ENCODE measurements at regions not wholly inside any gene's neighbourhood (a gene's known extent, or its start where the extent isn't known, plus 50 kb on each side); places are given as distances from the start of the nearest gene placed in this dataset.

DNA sequence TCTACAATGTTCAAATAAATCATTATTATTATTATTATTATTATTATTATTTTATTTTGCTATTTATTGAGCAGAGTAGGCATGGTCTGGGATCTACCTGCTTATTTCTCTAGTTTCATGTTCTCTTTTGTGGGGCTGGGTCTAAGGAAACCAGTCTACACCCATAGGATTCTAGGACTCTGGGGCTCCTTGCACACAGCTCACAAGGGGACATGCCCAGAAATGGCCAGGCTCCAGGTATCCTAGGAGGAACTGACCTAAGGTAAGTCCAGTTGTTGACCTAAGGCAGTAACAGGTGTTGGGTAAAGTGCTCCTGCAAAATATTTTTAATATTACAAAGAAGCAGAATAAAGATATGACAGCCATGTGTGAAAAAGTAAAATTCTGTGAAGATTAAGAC is 149.6 kb upstream of the TBL1XR1 start:
- Histone ChIP-seq H3K27ac (ENCODE audit: low read length) (no peak overlapping the region), H3K4me3 (ENCODE audit: low read length) (no peak overlapping the region), H3K27me3 (ENCODE audit: low read length) (no peaks in the 10 kb centered on the region), H4K20me1 (ENCODE audit: low read length) (no peaks in the 10 kb centered on the region), H3K79me2 (ENCODE audit: low read length) (no peaks in the 10 kb centered on the region), H3K4me1 (ENCODE audit: insufficient read depth, low read length) (peaks cover 21% of the 10 kb centered on the region), H3K36me3 (ENCODE audit: low read depth, low read length) (no peaks in the 10 kb centered on the region), H3K9ac (ENCODE audit: low read length) (no peak overlapping the region), H3F3A (ENCODE audit: low read length, unreplicated experiment) (no peaks in the 10 kb centered on the region), H2AFZ (ENCODE audit: low read length) (no peak overlapping the region), H3K9me2 (replicated peaks; ENCODE audit: low read length) (no peaks in the 10 kb centered on the region), H3K9me3 (ENCODE audit: low read length) (no peaks in the 10 kb centered on the region), H3K4me2 (ENCODE audit: low read length) (no peak overlapping the region)
- intact Hi-C loops (cut with micrococcal nuclease) = no loop called here
- TF ChIP-seq EZH2 (IDR thresholded peaks at IDR 0.05; ENCODE audit: low read length, unreplicated experiment) (no peak), EZH2phosphoT487 (IDR thresholded peaks at IDR 0.05; ENCODE audit: borderline replicate concordance, low read length) (no peak)
- TF ChIP-seq, protein P1, sequence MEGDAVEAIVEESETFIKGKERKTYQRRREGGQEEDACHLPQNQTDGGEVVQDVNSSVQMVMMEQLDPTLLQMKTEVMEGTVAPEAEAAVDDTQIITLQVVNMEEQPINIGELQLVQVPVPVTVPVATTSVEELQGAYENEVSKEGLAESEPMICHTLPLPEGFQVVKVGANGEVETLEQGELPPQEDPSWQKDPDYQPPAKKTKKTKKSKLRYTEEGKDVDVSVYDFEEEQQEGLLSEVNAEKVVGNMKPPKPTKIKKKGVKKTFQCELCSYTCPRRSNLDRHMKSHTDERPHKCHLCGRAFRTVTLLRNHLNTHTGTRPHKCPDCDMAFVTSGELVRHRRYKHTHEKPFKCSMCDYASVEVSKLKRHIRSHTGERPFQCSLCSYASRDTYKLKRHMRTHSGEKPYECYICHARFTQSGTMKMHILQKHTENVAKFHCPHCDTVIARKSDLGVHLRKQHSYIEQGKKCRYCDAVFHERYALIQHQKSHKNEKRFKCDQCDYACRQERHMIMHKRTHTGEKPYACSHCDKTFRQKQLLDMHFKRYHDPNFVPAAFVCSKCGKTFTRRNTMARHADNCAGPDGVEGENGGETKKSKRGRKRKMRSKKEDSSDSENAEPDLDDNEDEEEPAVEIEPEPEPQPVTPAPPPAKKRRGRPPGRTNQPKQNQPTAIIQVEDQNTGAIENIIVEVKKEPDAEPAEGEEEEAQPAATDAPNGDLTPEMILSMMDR (conservative IDR thresholded peaks at IDR 0.05; ENCODE audit: low read depth, low read length) = no peak
- ATAC-seq (no peak), DNase-seq (no peak)
- ChIA-PET CTCF (no interaction called here), POLR2A (ENCODE audit: unreplicated experiment) (no interaction called here)
- BruUV-seq (replicated peaks) = no TSS peak

DNA sequence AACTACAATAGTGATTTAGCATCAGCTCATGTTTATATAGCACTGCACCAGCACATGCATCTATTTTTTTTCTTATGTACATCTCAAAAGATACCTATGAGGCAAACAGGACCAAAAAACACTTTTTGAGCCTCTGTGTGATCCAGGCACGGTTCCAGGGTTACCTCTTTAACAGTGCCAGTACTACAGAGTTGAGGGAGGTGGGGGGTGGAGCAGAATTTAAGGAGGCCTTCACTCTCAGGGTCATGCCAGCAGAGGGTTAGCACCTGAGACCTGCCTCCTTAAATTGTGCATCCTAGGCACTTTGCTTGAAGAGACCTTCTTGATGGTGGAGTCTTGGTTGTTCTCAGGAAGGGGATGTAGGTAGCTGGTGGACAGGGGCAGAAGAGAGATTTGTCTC is 150.3 kb upstream of the TBL1XR1 start:
- intact Hi-C loops (cut with micrococcal nuclease) = no loop called here

DNA sequence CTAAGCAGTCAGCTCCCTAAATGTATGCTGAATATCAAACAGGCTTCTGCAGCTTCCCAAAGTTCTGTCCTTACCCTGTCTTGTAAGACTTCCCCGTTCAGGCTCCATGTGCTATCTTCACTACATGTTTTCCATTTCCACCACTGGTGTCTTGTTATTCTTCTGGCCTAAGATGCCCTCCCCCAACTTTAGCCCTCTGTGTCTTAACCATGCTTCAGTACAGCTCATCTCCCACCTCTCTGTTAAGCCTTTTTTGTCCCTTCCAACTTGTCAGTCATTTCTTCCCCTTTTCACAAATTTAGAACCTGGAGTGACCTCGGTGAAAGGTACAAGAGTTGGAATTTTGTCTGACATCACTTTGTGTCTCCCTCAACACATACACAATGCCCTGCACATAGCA is 151.7 kb upstream of the TBL1XR1 start:
- Histone ChIP-seq H3K36me3 (ENCODE audit: low read depth, low read length) (no peaks in the 10 kb centered on the region), H3F3A (ENCODE audit: low read length, unreplicated experiment) (no peaks in the 10 kb centered on the region), H3K27me3 (ENCODE audit: low read length) (no peaks in the 10 kb centered on the region), H3K4me1 (ENCODE audit: insufficient read depth, low read length) (peaks cover 21% of the 10 kb centered on the region), H3K4me2 (ENCODE audit: low read length) (no peak overlapping the region), H3K4me3 (ENCODE audit: low read length) (no peak overlapping the region), H3K9ac (ENCODE audit: low read length) (no peak overlapping the region), H4K20me1 (ENCODE audit: low read length) (no peaks in the 10 kb centered on the region), H3K79me2 (ENCODE audit: low read length) (no peaks in the 10 kb centered on the region), H3K9me2 (replicated peaks; ENCODE audit: low read length) (no peaks in the 10 kb centered on the region), H3K9me3 (ENCODE audit: low read length) (no peaks in the 10 kb centered on the region), H2AFZ (ENCODE audit: low read length) (no peak overlapping the region), H3K27ac (ENCODE audit: low read length) (no peak overlapping the region)
- ChIA-PET POLR2A (ENCODE audit: unreplicated experiment) (no interaction called here), CTCF (no interaction called here)
- no peak for TF ChIP-seq EZH2 (IDR thresholded peaks at IDR 0.05; ENCODE audit: low read length, unreplicated experiment)
- TF ChIP-seq, protein P1 (conservative IDR thresholded peaks at IDR 0.05; ENCODE audit: low read depth, low read length) = no peak
- TF ChIP-seq EZH2phosphoT487 (IDR thresholded peaks at IDR 0.05; ENCODE audit: borderline replicate concordance, low read length) = no peak
- intact Hi-C loops (cut with micrococcal nuclease) = no loop called here
- no peak for ATAC-seq
- no TSS peak for BruUV-seq (replicated peaks)
- DNase-seq = no peak

More for the DNA sequence above, 150.3 kb upstream of the TBL1XR1 start:
- no peaks in the 10 kb centered on the region for H3F3A ChIP-seq (ENCODE audit: low read length, unreplicated experiment)
- peaks cover 21% of the 10 kb centered on the region for H3K4me1 ChIP-seq (ENCODE audit: insufficient read depth, low read length)
- H3K27me3 ChIP-seq (ENCODE audit: low read length) = no peaks in the 10 kb centered on the region
- ATAC-seq (no peak), DNase-seq (no peak)
- H3K27ac ChIP-seq (ENCODE audit: low read length) = no peak overlapping the region
- no peak overlapping the region for H2AFZ ChIP-seq (ENCODE audit: low read length)
- H3K9ac ChIP-seq (ENCODE audit: low read length) = no peak overlapping the region
- ChIA-PET POLR2A (ENCODE audit: unreplicated experiment) (no interaction called here), CTCF (no interaction called here)
- no peaks in the 10 kb centered on the region for H3K36me3 ChIP-seq (ENCODE audit: low read depth, low read length)
- TF ChIP-seq, protein P1 (conservative IDR thresholded peaks at IDR 0.05; ENCODE audit: low read depth, low read length) = no peak
- no peak for TF ChIP-seq EZH2 (IDR thresholded peaks at IDR 0.05; ENCODE audit: low read length, unreplicated experiment)
- no peaks in the 10 kb centered on the region for H3K9me2 ChIP-seq (replicated peaks; ENCODE audit: low read length)
- no TSS peak for BruUV-seq (replicated peaks)
- no peak overlapping the region for H3K4me2 ChIP-seq (ENCODE audit: low read length)
- H4K20me1 ChIP-seq (ENCODE audit: low read length) = no peaks in the 10 kb centered on the region
- no peaks in the 10 kb centered on the region for H3K79me2 ChIP-seq (ENCODE audit: low read length)
- H3K9me3 ChIP-seq (ENCODE audit: low read length) = no peaks in the 10 kb centered on the region
- H3K4me3 ChIP-seq (ENCODE audit: low read length) = no peak overlapping the region

Data from PC-3 (cell line).